ENCODE measurements at regions not wholly inside any gene's neighbourhood (a gene's known extent, or its start where the extent isn't known, plus 50 kb on each side); places are given as distances from the start of the nearest gene placed in this dataset.

- no peak for DNase-seq (ENCODE audit: low read depth)
These were observed 61.7 kb upstream of the PPP2R2B start for GRCh38 chr5:146940295-146940694.

- DNase-seq (ENCODE audit: low read depth): no peak
These were observed 65.5 kb upstream of the PPP2R2B start for GRCh38 chr5:146944019-146944418.

GRCh38 chr5:146944764-146945616, 66.4 kb upstream of the PPP2R2B start:
- no peak for DNase-seq (ENCODE audit: low read depth)

DNA sequence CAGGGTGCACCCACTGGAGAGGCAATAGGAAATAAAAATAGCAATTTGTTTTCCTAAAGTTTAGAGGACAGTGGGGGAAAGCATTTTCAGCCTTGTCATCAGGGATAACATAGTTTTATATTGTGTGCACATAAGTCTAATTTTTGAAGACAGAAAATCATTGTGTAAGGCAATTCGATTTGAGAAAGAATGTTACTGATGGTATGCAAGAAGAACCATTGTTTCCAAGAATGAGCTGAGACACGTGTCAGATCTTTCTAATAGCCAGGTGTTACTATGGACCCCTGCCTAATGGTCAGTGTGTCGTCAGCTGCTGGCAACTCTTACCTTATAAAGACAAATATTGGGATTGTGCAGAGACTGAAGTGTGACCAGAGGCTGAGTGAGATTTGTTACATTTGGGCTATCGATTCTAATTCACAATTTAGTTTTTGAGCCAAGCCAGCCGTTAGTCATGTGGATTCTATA, 67.1 kb upstream of the PPP2R2B start:
- no peak for DNase-seq (ENCODE audit: low read depth)

DNA sequence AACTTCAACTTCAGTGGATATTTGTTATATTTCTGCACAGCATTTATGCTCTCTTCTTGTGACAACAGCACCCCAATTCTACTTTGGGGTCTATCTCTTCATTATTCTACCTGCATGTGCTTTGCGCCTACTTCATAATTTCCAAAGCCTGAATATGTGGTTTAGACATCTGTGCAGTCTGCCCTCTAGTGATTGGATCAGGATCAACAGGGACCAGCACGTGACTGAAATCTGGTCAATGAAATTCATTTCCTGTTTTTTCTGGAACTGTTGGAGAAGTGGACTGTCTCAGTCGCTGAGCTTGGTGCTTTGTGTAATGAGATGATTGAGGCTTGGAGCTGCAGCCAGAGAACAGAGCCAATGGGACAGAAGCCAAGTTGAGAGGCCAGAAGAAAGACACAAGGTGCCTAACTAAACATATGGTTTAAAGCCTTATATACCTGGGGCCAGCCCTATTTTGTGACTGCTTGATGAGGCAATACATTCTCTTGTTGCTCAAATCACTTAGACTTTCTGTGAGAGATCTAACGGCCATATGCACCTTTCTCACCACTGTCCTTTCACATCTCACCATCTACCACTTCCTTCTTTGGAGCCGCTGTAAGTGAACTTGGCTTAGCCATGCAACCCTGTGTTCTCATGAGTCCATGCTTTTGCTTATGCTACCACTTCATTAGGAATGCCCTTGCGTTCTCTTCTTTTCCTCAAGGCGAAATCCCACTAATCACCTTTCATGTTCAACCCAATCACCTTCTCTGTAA, 68.8 kb upstream of the PPP2R2B start:
- DNase-seq (ENCODE audit: low read depth): peak; percentile 8

- no peak for DNase-seq (ENCODE audit: low read depth)
These were observed 70.1 kb upstream of the PPP2R2B start for GRCh38 chr5:146948666-146949065.

DNA sequence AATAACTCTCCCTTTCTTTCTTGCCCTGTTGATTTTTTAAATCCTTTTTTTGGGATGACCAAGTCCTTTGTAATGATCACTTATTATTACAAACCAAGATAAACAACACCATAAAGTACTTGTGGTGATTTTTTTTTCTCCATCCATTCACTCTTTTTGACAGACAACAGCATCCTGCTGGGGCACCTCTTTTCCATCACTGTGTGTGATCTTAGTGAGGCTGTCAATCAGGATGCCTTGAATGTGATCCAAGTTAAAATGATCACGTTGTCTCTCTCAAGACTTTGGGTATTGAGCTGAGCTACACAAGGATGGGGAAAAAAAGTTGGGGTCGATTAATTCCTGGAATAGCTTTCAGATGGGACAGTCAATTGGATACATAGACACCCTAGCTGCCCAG, 73.6 kb upstream of the PPP2R2B start:
- DNase-seq (ENCODE audit: low read depth): no peak

DNA sequence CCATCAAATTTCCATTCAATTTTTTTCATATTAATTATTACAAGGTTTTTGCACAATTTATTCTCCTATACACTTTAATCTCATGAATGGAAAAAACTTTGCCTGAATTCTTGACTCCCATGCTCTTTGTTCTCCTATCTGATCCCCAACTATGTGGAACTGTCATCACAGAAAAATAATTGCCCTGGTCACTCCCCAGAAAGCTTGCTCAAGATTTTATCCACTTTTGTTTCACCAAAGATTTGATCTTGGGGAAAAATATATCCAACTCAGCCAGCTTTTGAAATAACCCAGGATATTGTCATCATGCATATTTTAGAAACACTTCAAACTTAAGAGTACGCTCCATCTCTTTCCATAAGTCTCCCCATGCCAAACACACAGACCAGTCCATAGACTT, 77.7 kb upstream of the PPP2R2B start:
- no peak for DNase-seq (ENCODE audit: low read depth)

DNA sequence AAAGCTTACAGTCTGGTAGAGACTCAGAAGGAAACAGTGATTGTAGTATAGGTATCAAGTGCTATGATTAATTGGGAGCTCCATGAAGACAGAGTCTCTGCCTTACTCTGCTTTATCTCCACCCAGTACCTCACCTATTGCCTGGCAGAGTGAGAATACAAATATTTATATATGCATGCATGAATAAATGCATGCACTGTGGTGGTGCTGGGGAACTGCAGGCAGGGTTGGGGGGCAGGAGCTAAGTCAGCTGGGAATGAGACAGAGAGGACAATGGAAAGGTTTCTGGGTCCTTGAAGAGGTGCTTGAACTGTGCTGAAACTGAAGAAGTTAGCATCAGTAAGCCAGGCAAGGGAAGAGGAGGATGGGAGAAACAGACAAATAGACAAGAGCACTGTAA, 80.8 kb upstream of the PPP2R2B start:
- DNase-seq (ENCODE audit: low read depth): no peak

GRCh38 chr5:146962801-146963355, 84.3 kb upstream of the PPP2R2B start:
- DNase-seq (ENCODE audit: low read depth): peak; percentile 4

DNA sequence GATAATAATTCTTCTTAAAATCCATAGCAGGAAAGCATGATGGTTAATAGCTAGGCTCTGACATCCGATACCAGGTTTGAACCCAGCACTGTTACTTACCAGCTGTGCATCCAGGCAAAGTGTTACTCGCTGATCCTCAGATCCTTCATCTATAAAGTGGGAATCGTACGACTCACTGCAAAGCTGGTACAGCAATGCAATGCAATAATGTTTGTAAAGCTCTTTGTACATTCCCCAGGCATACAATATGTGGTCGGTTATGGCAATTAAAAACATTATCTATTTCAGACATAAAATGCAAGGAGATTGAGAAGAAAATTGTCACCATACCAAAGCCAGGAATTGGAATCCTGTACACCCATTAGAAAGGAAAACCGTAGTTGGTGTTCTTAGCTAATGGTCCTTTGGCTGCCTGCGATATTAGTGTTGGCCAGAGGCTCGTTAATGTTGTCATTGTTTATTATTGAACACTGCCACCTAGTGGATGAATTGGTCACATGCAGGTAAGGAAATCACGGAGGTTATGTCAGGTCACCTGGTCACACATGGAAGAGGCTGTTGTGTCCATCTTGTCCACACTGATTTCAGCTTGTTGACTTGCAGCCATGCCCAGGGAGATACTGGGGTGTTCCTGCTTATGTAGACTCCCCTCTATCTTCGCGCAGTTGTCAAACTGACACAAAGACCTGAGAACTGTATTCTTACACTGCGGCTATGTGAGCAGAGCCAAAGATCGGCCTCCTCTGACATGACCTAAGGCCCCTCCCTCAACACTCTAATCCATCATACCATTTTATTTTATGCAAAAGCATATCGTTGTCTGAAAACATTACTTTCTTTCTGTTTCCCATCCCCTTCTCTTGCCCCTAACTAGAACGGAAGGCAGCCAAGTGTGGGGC, 87.5 kb upstream of the PPP2R2B start:
- peak; percentile 87 for DNase-seq (ENCODE audit: low read depth)

DNA sequence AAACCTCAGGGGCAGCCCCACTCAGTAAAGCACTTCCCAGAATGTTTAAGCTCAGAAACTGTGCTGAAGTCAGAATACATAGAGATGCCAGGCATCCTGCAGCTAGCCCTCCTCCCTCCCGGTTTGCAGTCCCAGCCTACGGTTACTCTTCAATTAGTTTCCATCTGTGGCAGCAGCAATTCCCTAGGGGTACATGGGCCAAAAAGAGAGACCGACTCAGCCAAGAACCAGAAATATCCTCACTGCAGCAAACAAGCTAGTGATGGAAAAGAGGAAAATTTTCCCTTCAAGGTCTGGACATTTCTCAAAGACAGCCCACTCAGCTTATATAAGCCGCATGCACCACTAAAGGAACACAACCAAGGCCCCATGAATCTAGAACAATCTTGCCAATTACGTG, 89.1 kb upstream of the PPP2R2B start:
- peak; percentile 31 for DNase-seq (ENCODE audit: low read depth)

DNA sequence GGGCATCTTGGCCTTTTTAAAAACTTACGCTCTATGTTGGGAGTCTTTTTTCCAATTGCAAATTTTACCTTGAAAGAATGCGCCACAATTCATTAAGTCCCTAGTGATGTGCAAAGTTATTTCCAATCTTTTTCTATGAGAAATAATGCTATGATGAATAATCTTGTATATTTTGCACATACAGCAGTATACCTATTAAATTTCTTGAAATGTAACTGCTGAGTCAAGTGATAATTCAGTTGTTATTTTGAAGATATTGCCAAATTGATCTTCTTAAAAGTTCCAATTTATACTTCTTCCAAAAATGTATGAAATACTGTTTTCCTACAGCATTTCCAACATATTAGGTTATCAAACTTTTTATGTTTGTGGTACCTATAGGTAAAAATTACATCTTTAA, 92.8 kb upstream of the PPP2R2B start:
- no peak for DNase-seq (ENCODE audit: low read depth)

- no peak for DNase-seq (ENCODE audit: low read depth)
These were observed 107.9 kb upstream of the PPP2R2B start for GRCh38 chr5:146986469-146986868.

GRCh38 chr5:146993876-146994530, 115.4 kb upstream of the PPP2R2B start:
- peak; percentile 6 for DNase-seq (ENCODE audit: low read depth)

DNA sequence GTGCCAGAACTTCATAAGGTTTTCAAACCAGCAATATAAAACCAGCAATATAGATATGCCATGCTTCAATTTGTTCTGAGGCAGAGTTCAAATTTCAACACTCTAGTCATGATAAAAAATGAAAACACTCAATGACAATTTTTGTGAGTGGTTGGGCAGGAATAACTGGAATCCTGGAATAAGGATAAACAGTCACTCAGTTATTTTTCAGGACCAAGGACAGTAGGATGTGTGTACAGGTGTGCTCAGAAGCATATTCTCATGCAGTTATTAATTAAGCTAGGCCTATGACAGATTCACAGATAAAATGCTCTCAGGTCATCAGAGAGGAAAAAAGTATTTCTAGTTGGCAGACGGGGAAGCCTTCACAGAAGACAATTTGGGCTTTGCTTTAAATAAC, 117.3 kb upstream of the PPP2R2B start:
- DNase-seq (ENCODE audit: low read depth): peak; percentile 2

DNA sequence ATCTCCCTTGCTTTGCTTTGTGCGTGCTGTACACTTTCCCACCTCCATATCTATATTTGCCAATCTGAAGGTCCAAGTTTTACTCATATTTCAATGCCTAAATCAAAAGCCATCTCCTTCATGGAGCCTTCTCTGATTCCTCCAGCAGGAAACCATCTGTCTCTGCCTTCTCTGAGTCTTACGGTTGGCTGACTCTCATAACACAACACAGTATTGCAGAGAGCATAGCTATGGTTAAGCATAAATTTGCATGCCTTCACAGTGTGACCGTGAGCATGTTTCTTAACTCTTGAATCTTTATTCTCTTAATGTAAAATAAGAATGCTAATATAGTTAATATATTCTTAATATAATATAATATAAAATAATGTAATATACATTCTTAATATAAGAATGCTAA, 136.8 kb upstream of the PPP2R2B start:
- DNase-seq (ENCODE audit: low read depth): no peak

DNA sequence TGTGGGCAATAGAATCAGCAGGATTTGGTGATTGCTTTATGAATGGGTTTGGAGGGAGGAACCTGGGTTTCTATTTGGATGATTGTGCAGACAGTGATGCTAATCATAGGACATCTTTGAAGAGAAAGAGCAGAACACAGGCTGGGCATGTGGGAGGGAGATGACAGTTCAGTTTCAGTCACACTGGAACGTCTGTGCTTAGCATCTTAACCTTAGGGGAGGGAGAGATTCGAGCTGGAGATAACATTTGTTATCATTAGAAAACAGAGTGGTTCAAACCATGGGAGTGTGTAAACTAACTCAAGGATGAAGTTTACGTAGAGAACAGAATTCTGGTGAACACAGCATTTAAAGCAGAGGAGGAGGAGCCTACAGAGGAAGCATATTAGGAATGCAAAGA, 138.6 kb upstream of the PPP2R2B start:
- DNase-seq (ENCODE audit: low read depth): no peak

DNA sequence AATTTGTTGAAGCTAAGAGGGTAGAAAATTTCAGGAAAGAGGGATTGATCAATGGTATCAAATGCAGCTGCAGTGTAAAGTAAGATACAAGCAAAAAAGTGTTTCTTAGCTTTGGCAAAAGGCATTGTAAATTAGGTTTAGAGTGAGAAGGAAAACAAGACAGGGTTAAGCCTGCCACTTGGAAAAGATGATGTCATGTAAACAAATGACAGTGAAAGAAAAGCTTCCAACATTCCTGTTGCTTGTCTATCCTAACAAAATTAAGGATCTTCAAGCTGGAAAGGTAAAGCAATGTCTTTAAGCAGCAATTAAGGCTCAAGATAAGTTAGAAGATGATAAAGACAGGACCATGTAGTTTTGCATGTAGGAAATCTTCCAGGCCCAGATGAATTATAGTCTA, 139.1 kb upstream of the PPP2R2B start:
- no peak for DNase-seq (ENCODE audit: low read depth)

DNA sequence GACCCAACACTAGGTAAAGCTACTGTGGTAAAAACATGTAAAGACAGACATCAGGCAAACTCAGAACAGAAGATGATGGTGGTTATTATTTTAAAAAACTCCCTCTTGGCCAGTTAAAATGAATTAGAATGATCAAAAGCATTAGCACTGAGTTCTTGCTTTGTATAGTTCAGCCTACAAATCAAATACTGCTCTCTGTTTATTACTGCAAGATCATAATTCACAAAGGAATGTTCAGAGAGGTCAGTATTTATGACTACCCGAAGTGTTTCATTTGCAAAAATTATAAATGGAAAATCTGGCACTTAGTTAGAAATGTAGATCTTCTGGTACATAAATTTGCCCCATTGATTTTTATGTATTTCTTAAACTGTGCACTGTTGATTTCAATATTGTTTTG, 140.3 kb upstream of the PPP2R2B start:
- DNase-seq (ENCODE audit: low read depth): no peak

All from myocyte (in vitro differentiated cells).